H1 (cell line): ENCODE measurements at regions not wholly inside any gene's neighbourhood (a gene's known extent, or its start where the extent isn't known, plus 50 kb on each side); places are given as distances from the start of the nearest gene placed in this dataset.

ENCODE experiments used
- BCL11A ChIP-seq, 2 experiments: IDR thresholded peaks; one replicate each; pipeline ENCODE4 v1.6.1; 2011; ENCODE audit warnings: low read depth in 2 of 2, low read length in 2 of 2, mild to moderate bottlenecking in 2 of 2
- FOSL1 ChIP-seq: IDR thresholded peaks from 2 replicates; pipeline ENCODE4 v1.6.1; 2011; ENCODE audit warnings: mild to moderate bottlenecking, low read depth, low read length, moderate library complexity; ENCODE audit not compliant: insufficient read depth
- GABPA ChIP-seq: IDR thresholded peaks from 2 replicates; pipeline ENCODE4 v1.6.1; 2011; ENCODE audit warnings: mild to moderate bottlenecking, low read length, moderate library complexity, borderline replicate concordance; ENCODE audit not compliant: insufficient read depth
- HDAC6 ChIP-seq: IDR thresholded peaks from one replicate; pipeline ENCODE4 v1.7.1; 2012; ENCODE audit warnings: low read depth, mild to moderate bottlenecking, inconsistent platforms, low read length, moderate library complexity
- POLR2A ChIP-seq, 2 experiments: IDR thresholded peaks; 1 replicate in 1 of 2; 2 replicates in 1 of 2; pipeline ENCODE4 v1.6.1; 2011; ENCODE audit warnings: low read depth in 2 of 2, low read length in 2 of 2, mild to moderate bottlenecking in 2 of 2; ENCODE audit errors: control extremely low read depth in 1 of 2
- SIX5 ChIP-seq: IDR thresholded peaks from 2 replicates; pipeline ENCODE4 v1.6.1; 2011; ENCODE audit warnings: mild to moderate bottlenecking, low read depth, low read length
- TAF1 ChIP-seq: IDR thresholded peaks from 2 replicates; pipeline ENCODE4 v1.6.1; 2011; ENCODE audit warnings: mild to moderate bottlenecking, low read depth, low read length
- YY1 ChIP-seq: IDR thresholded peaks from 2 replicates; pipeline ENCODE4 v1.6.1; 2011; ENCODE audit warnings: low read depth, mild to moderate bottlenecking, low read length
- TF ChIP-seq, protein P1 (sequence below), 3 experiments: IDR thresholded peaks; 1 replicate in 2 of 3; 2 replicates in 1 of 3; pipeline versions ENCODE4 v1.5.1 to v1.6.1; 2011; ENCODE audit warnings: low read length in 3 of 3, mild to moderate bottlenecking in 3 of 3, inconsistent platforms in 2 of 3, low read depth in 1 of 3, moderate library complexity in 1 of 3; ENCODE audit not compliant: insufficient read depth in 1 of 3; ENCODE audit errors: control extremely low read depth in 1 of 3

DNA sequence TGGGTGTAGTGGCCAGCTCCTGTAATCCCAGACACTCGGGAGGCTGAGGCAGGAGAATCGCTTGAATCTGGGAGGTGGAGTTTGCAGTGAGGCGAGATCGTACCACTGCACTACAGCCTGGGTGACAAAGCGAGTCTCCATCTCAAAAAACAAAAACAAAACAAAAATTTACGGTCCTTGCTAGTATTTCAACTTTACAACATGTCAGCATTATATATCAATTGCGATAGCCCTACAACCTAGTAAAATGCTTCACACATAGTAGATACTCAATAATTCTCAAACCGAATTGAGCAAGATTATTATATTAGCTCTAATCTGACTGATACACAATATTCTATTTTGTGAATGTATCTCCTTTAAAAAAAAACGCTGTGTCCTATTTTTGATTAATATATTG lies 1411.0 kb upstream of the WWC1 start:
- TF ChIP-seq TAF1 (no peak), POLR2A (IDR thresholded peaks at IDR 0.05; ENCODE audit: control extremely low read depth in 1 of 2, low read depth in 2 of 2, low read length in 2 of 2) (no peak), SIX5 (no peak), YY1 (no peak), BCL11A (IDR thresholded peaks at IDR 0.05; ENCODE audit: low read depth in 2 of 2, low read length in 2 of 2) (no peak), HDAC6 (no peak), FOSL1 (no peak), GABPA (no peak)
- TF ChIP-seq, protein P1, sequence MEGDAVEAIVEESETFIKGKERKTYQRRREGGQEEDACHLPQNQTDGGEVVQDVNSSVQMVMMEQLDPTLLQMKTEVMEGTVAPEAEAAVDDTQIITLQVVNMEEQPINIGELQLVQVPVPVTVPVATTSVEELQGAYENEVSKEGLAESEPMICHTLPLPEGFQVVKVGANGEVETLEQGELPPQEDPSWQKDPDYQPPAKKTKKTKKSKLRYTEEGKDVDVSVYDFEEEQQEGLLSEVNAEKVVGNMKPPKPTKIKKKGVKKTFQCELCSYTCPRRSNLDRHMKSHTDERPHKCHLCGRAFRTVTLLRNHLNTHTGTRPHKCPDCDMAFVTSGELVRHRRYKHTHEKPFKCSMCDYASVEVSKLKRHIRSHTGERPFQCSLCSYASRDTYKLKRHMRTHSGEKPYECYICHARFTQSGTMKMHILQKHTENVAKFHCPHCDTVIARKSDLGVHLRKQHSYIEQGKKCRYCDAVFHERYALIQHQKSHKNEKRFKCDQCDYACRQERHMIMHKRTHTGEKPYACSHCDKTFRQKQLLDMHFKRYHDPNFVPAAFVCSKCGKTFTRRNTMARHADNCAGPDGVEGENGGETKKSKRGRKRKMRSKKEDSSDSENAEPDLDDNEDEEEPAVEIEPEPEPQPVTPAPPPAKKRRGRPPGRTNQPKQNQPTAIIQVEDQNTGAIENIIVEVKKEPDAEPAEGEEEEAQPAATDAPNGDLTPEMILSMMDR (IDR thresholded peaks at IDR 0.05; ENCODE audit: control extremely low read depth in 1 of 3, insufficient read depth in 1 of 3, low read depth in 1 of 3, low read length in 3 of 3): no peak
